GM12878 (cell line): ENCODE measurements at regions not wholly inside any gene's neighbourhood (a gene's known extent, or its start where the extent isn't known, plus 50 kb on each side); places are given as distances from the start of the nearest gene placed in this dataset.
"Not testable (repeated sequence)": the region's sequence is repeated elsewhere in the genome, so short reads cannot be mapped to it uniquely, and the experiment has no call there.

Source experiments
- ATAC-seq: fragments of 200-7000 bp; cut with Tn5 transposase; 3 replicates; pipeline ENCODE4 v1.9.1; 2020; ENCODE audit warnings: mild to moderate bottlenecking, moderate library complexity
- BruUV-seq: library from RNA; stranded (reverse); fragments of 400-500 nt; replicated peaks from 2 replicates; lab custom pipeline; 2021; lab: Mats Ljungman, UMichigan
- CTCF ChIA-PET: fragments of 300-600 bp; sonication (Branson Sonifier 250); formaldehyde crosslinking; extraction: SDS; loops from one replicate; lab custom pipeline; 2021; ENCODE audit warnings: inconsistent platforms; lab: Yijun Ruan, JAX
- POLR2A ChIA-PET: fragments of 350-600 bp; formaldehyde crosslinking; extraction: SDS; loops from one replicate; lab custom pipeline; 2021; ENCODE audit warnings: inconsistent platforms; lab: Charles Lee
- RAD21 ChIA-PET: fragments of 300-600 bp; sonication (Branson Sonifier 250); formaldehyde crosslinking; loops from one replicate; lab custom pipeline; 2023; ENCODE audit warnings: antibody characterized with exemption; ENCODE audit not compliant: unreplicated experiment; lab: Charles Lee
- SMC1A ChIA-PET: fragments of 300-600 bp; sonication (Branson Sonifier 250); formaldehyde crosslinking; loops from one replicate; lab custom pipeline; 2023; ENCODE audit not compliant: unreplicated experiment, uncharacterized antibody; lab: Charles Lee
- DNase-seq: peaks from one replicate; pipeline ENCODE4 v3.0.0-alpha.2; 2011; ENCODE audit warnings: low read depth, low spot score
- FAIRE-seq: peaks from 3 replicates; lab custom pipeline; 2011; peaks lifted over from hg19 to GRCh38; lab: Jason Lieb, UNC
- H2AFZ ChIP-seq: 2 replicates; pipeline ENCODE4 v1.6.0; 2011; ENCODE audit warnings: low read depth, low read length, control low read depth; ENCODE audit not compliant: control insufficient read depth
- H3K27ac ChIP-seq: 2 replicates; pipeline ENCODE4 v1.5.1; 2011; ENCODE audit warnings: control low read depth; ENCODE audit not compliant: control insufficient read depth, insufficient read depth
- H3K27me3 ChIP-seq, 2 experiments: replicated peaks in 1 of 2; 2 replicates each; pipeline versions ENCODE4 v1.6.0 to v1.6.1; 2011; ENCODE audit warnings: low read length in 1 of 2; ENCODE audit not compliant: control insufficient read depth in 2 of 2, insufficient read depth in 2 of 2
- H3K36me3 ChIP-seq, 2 experiments: 2 replicates each; pipeline ENCODE4 v1.5.1; 2011; ENCODE audit warnings: low read length in 1 of 2; ENCODE audit not compliant: control insufficient read depth in 2 of 2, insufficient read depth in 2 of 2
- H3K4me1 ChIP-seq: 2 replicates; pipeline ENCODE4 v1.6.1; 2011; ENCODE audit warnings: mild to moderate bottlenecking, low read length, moderate library complexity, mixed read lengths; ENCODE audit not compliant: control insufficient read depth, insufficient read depth
- H3K4me2 ChIP-seq: 2 replicates; pipeline ENCODE4 v1.6.0; 2011; ENCODE audit warnings: control low read depth; ENCODE audit not compliant: control insufficient read depth, insufficient read depth
- H3K4me3 ChIP-seq: fragments of 200-600 bp; sonication (generic); 2 replicates; pipeline ENCODE4 v1.5.1; 2016
- H3K79me2 ChIP-seq: 2 replicates; pipeline ENCODE4 v1.6.0; 2011; ENCODE audit warnings: low read length; ENCODE audit not compliant: control insufficient read depth, insufficient read depth
- H3K9ac ChIP-seq: 2 replicates; pipeline ENCODE4 v1.8.0; 2011; ENCODE audit warnings: low read length, control low read depth, mixed read lengths; ENCODE audit not compliant: control insufficient read depth, insufficient read depth
- H3K9me3 ChIP-seq: replicated peaks from 3 replicates; pipeline ENCODE4 v1.5.1; 2011; ENCODE audit warnings: mild to moderate bottlenecking, low read length; ENCODE audit not compliant: control insufficient read depth, insufficient read depth
- H4K20me1 ChIP-seq: 2 replicates; pipeline ENCODE4 v1.6.0; 2011; ENCODE audit not compliant: control insufficient read depth, insufficient read depth
- NFYB ChIP-seq: IDR thresholded peaks from 2 replicates; pipeline ENCODE4 v1.6.1; 2011; ENCODE audit warnings: low read depth, mild to moderate bottlenecking, low read length, improper control_type of control experiment, moderate library complexity; ENCODE audit not compliant: insufficient read depth
- WGBS: methylation state at CpG from one replicate; pipeline ENCODE4 v1.1.6; 2016; ENCODE audit warnings: low lambda C conversion rate; ENCODE audit not compliant: insufficient replicate concordance, insufficient coverage; ENCODE audit errors: missing lambda C conversion rate; 5-methylcytosine and 5-hydroxymethylcytosine counted together
- in situ Hi-C: fragments of 300-500 bp; cut with MboI; formaldehyde crosslinking; loops from 9 replicates; pipeline ENCODE4 v1.14.3; 2018; ENCODE audit warnings: mixed read lengths
- intact Hi-C: fragments of 100-400 bp; cut with micrococcal nuclease; formaldehyde crosslinking; loops from one replicate; pipeline ENCODE4 v1.14.2; 2022; ENCODE audit not compliant: unreplicated experiment

DNA sequence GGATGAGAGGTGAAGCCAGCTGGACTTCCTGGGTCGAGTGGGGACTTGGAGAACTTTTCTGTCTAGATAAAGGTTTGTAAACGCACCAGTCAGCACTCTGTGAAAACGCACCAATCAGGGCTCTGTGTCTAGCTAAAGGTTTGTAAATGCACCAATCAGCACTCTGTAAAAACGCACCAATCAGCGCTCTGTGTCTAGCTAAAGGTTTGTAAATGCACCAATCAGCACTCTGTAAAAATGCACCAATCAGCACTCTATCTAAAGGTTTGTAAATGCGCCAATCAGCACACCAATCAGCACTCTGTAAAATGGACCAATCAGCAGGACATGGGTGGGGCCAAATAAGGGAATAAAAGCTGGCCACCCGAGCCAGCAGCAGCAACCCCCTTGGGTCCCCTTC is 116.4 kb upstream of the CRY1 start:
- DNase-seq, H3K9ac ChIP-seq, RAD21 ChIA-PET, H3K36me3 ChIP-seq, SMC1A ChIA-PET, H3K9me3 ChIP-seq, POLR2A ChIA-PET, H2AFZ ChIP-seq: not testable (repeated sequence)
- 0 out of 2 replicates have a peak, but pooled peaks have one; percentile 41 for TF ChIP-seq NFYB
- TF ChIP-seq, all 136 proteins: peak for 1; not testable (repeated sequence) for 135
- H3K27me3 ChIP-seq, in situ Hi-C loops, FAIRE-seq, H3K27ac ChIP-seq, H3K4me3 ChIP-seq, H4K20me1 ChIP-seq, H3K4me2 ChIP-seq, ATAC-seq, BruUV-seq, H3K4me1 ChIP-seq, CTCF ChIA-PET, H3K79me2 ChIP-seq, intact Hi-C loops: not testable (repeated sequence)
- WGBS = 52% methylated on average over 7 of the region's 7 CpGs

DNA sequence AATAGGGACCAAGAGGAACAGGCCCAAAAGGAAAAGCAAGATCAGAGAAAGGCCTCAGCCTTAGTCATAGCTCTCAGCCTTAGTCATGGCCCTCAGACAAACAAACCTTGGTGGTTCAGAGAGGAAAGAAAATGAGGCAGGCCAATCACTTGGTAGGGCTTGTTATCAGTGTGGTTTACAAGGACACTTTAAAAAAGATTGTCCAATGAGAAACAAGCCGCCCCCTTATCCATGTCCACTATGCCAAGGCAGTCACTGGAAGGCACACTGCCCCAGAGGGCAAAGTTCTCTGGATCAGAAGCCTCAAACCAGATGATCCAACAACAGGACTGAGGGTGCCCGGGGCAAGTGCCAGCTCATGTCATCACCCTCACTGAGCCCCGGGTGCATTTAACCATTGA is 121.0 kb upstream of the CRY1 start:
- CTCF ChIA-PET, DNase-seq, H3K36me3 ChIP-seq, in situ Hi-C loops, intact Hi-C loops, FAIRE-seq, H3K79me2 ChIP-seq, H3K9ac ChIP-seq, ATAC-seq, POLR2A ChIA-PET, H3K9me3 ChIP-seq, H3K4me2 ChIP-seq, H3K4me3 ChIP-seq, H3K27me3 ChIP-seq, RAD21 ChIA-PET, H2AFZ ChIP-seq, H4K20me1 ChIP-seq, H3K27ac ChIP-seq, SMC1A ChIA-PET, BruUV-seq, H3K4me1 ChIP-seq: not testable (repeated sequence)
- WGBS = 27% methylated on average over 3 of the region's 3 CpGs

DNA sequence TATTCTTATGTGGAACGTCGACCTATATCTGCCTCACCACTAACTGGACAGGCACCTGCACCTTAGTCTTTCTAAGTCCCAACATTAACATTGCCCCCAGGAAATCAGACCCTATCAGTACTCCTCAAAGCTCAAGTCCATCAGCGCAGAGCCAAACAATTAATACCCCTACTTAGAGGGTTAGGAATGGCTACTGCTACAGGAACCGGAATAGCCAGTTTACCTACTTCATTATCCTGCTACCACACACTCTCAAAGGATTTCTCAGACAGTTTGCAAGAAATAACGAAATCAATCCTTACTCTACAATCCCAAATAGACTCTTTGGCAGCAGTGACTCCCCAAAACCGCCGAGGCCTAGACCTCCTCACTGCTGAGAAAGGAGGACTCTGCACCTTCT is 123.1 kb upstream of the CRY1 start:
- CTCF ChIA-PET, H3K36me3 ChIP-seq, H3K79me2 ChIP-seq, FAIRE-seq, H3K4me2 ChIP-seq, H2AFZ ChIP-seq, intact Hi-C loops, ATAC-seq, H3K9me3 ChIP-seq, H3K27me3 ChIP-seq, BruUV-seq, in situ Hi-C loops, RAD21 ChIA-PET, H3K27ac ChIP-seq, H3K4me1 ChIP-seq, H3K4me3 ChIP-seq, SMC1A ChIA-PET, DNase-seq, H4K20me1 ChIP-seq, H3K9ac ChIP-seq: not testable (repeated sequence)
- POLR2A ChIA-PET = interaction anchor here (0.6 kb wide), 1 partner anchor 18 kb away, joined by 4 read pairs; no protein-coding TSS in a partner anchor
- WGBS = 59% methylated on average over 7 of the region's 7 CpGs
